HG03196 (cell line): ENCODE measurements at regions not wholly inside any gene's neighbourhood (a gene's known extent, or its start where the extent isn't known, plus 50 kb on each side); places are given as distances from the start of the nearest gene placed in this dataset.

Experiments
- ATAC-seq: cut with Tn5 transposase; IDR thresholded peaks from one replicate; pipeline ENCODE4 v1.9.1; 2021; ENCODE audit not compliant: unreplicated experiment

DNA sequence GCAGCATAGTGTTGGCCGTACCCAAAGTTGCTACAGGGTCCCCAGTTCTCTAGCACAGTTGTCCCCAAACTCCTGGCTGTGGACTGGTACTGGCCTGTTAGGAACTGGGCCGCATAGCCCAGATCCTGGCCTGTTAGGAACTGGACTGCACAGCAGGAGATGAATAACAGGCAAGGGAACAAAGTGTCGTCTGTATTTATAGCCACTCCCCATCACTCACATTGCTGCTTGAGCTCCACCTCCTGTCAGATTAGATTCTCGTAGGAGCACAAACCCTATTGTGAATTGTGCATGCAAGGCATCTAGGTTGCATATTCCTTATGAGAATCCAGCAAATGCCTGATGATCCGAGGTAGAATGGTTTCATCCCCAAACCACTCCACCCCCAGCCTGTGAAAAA lies 604.0 kb upstream of the LMCD1 start:
- ATAC-seq: no peak

- ATAC-seq: no peak
Observed at GRCh38 chr3:7913283-7913682, 588.3 kb upstream of the LMCD1 start.

GRCh38 chr3:7915356-7915755 lies 586.3 kb upstream of the LMCD1 start:
- ATAC-seq: no peak

DNA sequence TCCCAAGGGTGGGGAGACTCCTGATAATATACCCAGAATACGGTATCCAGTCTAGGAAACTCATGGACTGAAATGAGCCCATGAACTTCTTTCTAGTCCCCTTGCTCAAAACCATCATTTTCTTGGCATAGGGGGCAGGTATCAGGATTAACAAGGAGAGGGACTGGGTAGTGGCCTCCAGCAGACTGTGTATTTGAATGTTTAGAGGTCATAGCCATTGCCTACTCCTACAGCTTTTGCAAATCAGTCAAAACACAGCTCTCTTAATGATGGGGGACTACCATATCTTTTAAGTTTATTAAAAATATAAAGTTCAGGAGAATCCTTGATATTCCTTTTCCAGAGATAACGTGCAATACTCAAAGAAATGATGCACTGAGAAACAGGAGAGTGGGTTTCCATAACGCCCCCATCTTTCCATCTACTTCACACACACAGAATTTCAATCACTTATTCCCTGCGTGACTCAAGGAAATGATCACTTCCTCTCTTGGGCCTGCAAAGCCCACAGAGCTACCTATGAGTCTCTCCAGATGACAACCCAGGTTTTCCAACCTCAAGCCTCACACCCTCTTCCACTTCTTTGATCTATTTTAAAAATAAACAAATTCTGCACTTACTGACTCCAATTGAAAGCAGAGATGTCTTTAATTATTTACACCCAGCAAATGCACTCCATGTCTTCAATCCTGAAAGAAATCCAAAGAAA lies 584.0 kb upstream of the LMCD1 start:
- ATAC-seq: no peak

- ATAC-seq: no peak
Observed at GRCh38 chr3:7920211-7920610, 581.4 kb upstream of the LMCD1 start.

GRCh38 chr3:7924228-7924627 lies 577.4 kb upstream of the LMCD1 start:
- no peak for ATAC-seq

DNA sequence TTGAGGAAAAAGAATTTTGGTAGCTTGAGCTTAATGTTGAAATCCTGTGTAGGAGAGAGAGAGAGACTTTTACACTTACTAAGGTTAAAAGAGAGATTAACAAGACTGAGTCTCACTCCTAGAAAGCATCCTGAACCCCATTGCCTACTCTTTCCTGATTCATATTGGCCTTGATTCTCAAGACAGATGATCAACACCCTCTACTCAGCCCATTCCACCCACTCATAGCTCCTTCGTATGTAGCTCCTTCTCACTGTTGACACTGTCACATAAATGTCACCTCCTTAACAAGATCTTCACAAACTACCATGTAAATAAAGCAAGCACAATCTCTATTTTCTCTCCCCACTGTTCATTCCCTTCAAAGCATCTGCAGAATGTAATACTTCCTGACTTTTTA lies 574.6 kb upstream of the LMCD1 start:
- no peak for ATAC-seq

- no peak for ATAC-seq
Observed at GRCh38 chr3:7927864-7928263, 573.8 kb upstream of the LMCD1 start.

DNA sequence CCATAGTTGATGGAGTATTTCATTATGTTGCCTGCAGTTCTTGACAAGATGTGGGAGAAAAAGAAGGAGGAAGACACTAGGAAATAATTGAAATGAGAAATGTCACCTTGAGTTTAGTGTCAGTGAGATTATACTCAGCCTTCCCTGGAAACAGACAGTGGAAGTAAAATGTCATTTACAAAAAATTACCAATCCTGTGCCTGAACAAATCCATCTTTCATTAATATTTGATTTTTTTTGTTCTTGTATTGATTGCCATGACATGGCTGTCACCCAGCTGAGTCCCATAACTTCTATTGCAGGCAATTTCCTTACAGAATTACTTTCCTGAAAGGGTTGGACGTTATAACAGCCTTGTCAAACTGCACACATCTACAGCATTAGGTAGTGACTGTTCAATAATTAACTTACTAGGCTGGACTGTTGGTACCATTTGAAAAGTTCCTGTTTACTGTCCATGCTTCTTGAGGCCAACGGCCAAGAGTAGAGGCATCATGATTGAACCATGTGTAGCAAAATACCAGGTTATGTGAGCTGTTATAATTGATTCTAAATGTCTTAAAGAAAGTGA lies 572.2 kb upstream of the LMCD1 start:
- ATAC-seq: no peak

- ATAC-seq: no peak
Observed at GRCh38 chr3:7934362-7934761, 567.3 kb upstream of the LMCD1 start.

DNA sequence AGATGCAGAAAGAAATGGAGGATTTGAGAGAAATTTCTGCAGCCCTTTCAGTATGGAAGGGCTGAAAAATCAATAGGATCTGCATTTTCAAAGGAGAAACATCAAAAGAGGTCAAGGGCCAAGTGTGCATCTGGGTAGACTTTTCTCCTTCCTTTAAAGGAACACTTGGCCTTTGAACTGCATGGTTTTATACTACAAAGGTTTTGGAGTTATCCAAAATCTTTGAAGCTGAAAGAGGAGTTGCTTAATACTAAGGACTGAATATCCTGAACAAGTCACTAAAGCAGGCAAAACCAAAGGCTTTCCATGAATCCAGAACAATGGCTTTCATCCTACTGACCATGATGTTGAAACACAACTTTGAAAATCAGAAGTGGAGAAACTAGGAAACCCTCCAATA lies 553.7 kb upstream of the LMCD1 start:
- ATAC-seq: no peak

GRCh38 chr3:7950890-7951289 lies 550.7 kb upstream of the LMCD1 start:
- no peak for ATAC-seq

- ATAC-seq: no peak
Observed at GRCh38 chr3:7953449-7954014, 548.1 kb upstream of the LMCD1 start.

- ATAC-seq: no peak
Observed at GRCh38 chr3:7957024-7957423, 544.6 kb upstream of the LMCD1 start.

GRCh38 chr3:7959094-7959493 lies 542.5 kb upstream of the LMCD1 start:
- ATAC-seq: no peak

DNA sequence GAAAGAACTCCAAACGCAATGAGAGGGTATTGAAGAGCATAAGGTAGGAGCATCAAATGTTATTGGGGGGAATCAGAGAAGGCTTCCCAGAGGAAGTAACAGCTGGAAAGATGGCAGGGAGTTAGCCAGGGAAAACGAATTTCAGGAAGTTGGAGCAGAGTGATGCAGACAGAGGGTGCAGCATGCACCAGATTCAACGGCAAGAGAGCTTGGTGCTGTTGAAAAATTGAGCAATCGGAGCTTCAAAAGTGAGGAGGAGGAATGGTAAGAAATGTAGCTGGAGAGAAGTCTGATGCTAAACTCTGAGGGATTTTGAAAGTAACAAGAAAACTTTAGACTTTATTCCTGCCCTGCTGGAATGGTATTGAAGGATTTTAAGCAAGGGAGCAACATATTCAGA lies 541.0 kb upstream of the LMCD1 start:
- no peak for ATAC-seq

GRCh38 chr3:7962301-7962700 lies 539.3 kb upstream of the LMCD1 start:
- ATAC-seq: no peak

- no peak for ATAC-seq
Observed at GRCh38 chr3:7964899-7965298, 536.7 kb upstream of the LMCD1 start.

GRCh38 chr3:7973006-7973405 lies 528.6 kb upstream of the LMCD1 start:
- ATAC-seq: no peak

DNA sequence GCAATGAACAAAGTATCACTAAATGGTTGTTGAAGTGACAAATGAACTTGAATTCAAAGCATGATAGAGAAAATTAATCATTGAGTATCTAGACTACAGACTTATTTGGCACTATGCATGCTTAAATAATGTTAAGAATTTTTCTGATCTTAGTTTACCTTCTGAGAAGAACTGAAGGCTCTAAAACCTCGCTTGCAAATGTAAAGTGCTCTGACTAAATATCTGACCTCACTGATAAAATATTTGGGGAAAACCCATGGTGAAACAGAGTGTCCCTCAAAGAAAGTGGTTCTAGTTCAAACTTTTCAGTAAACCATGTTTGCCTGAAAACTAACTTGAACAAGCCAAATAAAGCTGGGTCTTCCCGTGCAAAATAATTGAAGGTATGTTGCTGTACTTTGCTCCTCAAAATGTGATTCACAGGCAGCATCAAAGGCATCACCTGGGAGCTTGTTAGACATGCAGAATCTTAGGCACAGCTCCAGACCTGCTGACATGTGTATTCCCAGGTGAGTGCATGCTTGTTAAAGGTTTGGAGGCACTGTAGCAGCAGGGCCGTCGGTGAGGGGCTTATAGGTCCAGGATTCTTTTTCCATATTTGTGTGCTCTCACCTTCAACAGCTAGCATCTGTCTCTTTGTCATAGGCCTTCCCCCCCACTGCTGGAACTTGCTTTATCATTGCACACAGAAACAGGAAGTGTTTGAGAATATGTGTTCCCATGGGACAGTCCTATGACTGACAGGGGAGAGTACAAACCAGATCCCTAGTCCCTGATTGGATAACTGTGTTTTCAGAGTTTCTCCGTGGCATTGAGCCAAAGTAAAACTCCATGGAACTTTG lies 524.2 kb upstream of the LMCD1 start:
- ATAC-seq: no peak

GRCh38 chr3:7978087-7978422 lies 523.6 kb upstream of the LMCD1 start:
- no peak for ATAC-seq

GRCh38 chr3:7982126-7982525 lies 519.5 kb upstream of the LMCD1 start:
- no peak for ATAC-seq
